Stimulated activated naive CD8-positive, alpha-beta T cell treated with anti-CD3 and anti-CD28 coated beads, Interleukin-15, Interleukin-2, amounts not matched to agents 100 ng/mL and 50 ng/mL, for 24 hours (primary cell): ENCODE measurements at regions not wholly inside any gene's neighbourhood (a gene's known extent, or its start where the extent isn't known, plus 50 kb on each side); places are given as distances from the start of the nearest gene placed in this dataset.
"Not testable (repeated sequence)": the region's sequence is repeated elsewhere in the genome, so short reads cannot be mapped to it uniquely, and the experiment has no call there.

ENCODE experiments used
- H3K27ac Mint-ChIP-seq: one replicate; pipeline ENCODE4 v1.8.0; 2021; ENCODE audit warnings: mild to moderate bottlenecking, mixed read lengths
- H3K27me3 Mint-ChIP-seq: one replicate; pipeline ENCODE4 v1.8.0; 2021; ENCODE audit warnings: mixed read lengths
- H3K36me3 Mint-ChIP-seq: one replicate; pipeline ENCODE4 v1.8.0; 2021; ENCODE audit warnings: low read depth, mixed read lengths
- H3K4me1 Mint-ChIP-seq: one replicate; pipeline ENCODE4 v1.8.0; 2021; ENCODE audit warnings: low read depth, mixed read lengths
- H3K4me3 Mint-ChIP-seq: one replicate; pipeline ENCODE4 v1.8.0; 2021; ENCODE audit warnings: mild to moderate bottlenecking, mixed read lengths
- H3K9me3 Mint-ChIP-seq: one replicate; pipeline ENCODE4 v1.8.0; 2021; ENCODE audit warnings: mixed read lengths

GRCh38 chr9:31377358-31377757 lies 1007.1 kb upstream of the ACO1 start:
- no peak overlapping the region for H3K27ac Mint-ChIP-seq
- H3K27me3 Mint-ChIP-seq: no peaks in the 10 kb centered on the region
- no peaks in the 10 kb centered on the region for H3K36me3 Mint-ChIP-seq
- no peaks in the 10 kb centered on the region for H3K4me1 Mint-ChIP-seq
- no peak overlapping the region for H3K4me3 Mint-ChIP-seq
- H3K9me3 Mint-ChIP-seq: peaks cover 3% of the 10 kb centered on the region

DNA sequence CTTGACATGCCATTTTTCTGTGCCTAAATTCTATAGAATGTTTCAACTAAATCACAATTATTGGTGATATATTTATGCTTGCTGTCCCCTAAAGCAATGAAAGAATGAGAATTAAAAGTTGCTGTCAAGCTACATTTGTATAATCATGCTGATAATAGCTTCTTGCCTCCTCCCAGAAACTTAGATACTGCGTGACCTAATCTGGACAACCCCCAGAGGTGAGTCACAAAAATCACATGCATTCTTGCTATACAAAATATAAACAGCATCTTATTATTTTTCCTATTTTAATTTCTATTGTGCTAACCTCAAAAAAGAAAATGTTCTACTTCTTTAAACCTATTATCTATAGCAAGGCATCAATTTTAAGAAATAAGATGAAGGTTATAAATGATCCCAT lies 995.8 kb upstream of the ACO1 start:
- H3K4me1 Mint-ChIP-seq: peaks cover 12% of the 10 kb centered on the region
- H3K4me3 Mint-ChIP-seq: no peak overlapping the region
- H3K36me3 Mint-ChIP-seq: no peaks in the 10 kb centered on the region
- H3K9me3 Mint-ChIP-seq: peaks cover 4% of the 10 kb centered on the region
- no peak overlapping the region for H3K27ac Mint-ChIP-seq
- no peaks in the 10 kb centered on the region for H3K27me3 Mint-ChIP-seq

GRCh38 chr9:31389075-31389474 lies 995.4 kb upstream of the ACO1 start:
- Mint-ChIP-seq H3K9me3 (peaks cover 4% of the 10 kb centered on the region), H3K27ac (no peak overlapping the region), H3K36me3 (no peaks in the 10 kb centered on the region), H3K4me3 (no peak overlapping the region), H3K27me3 (no peaks in the 10 kb centered on the region), H3K4me1 (peaks cover 12% of the 10 kb centered on the region)

- no peak overlapping the region for H3K4me3 Mint-ChIP-seq
- H3K27ac Mint-ChIP-seq: no peak overlapping the region
- no peaks in the 10 kb centered on the region for H3K36me3 Mint-ChIP-seq
Measured at GRCh38 chr9:31390403-31391025, 993.9 kb upstream of the ACO1 start.

GRCh38 chr9:31393240-31393639 lies 991.2 kb upstream of the ACO1 start:
- Mint-ChIP-seq H3K4me1 (peaks cover 12% of the 10 kb centered on the region), H3K4me3 (no peak overlapping the region), H3K36me3 (no peaks in the 10 kb centered on the region), H3K9me3 (peaks cover 4% of the 10 kb centered on the region), H3K27ac (no peak overlapping the region), H3K27me3 (no peaks in the 10 kb centered on the region)

More at GRCh38 chr9:31390403-31391025, 993.9 kb upstream of the ACO1 start:
- no peaks in the 10 kb centered on the region for H3K27me3 Mint-ChIP-seq
- H3K9me3 Mint-ChIP-seq: peaks cover 4% of the 10 kb centered on the region
- peaks cover 12% of the 10 kb centered on the region for H3K4me1 Mint-ChIP-seq

GRCh38 chr9:31394015-31394473 lies 990.4 kb upstream of the ACO1 start:
- H3K4me3 Mint-ChIP-seq: no peak overlapping the region
- no peaks in the 10 kb centered on the region for H3K36me3 Mint-ChIP-seq
- H3K27ac Mint-ChIP-seq: no peak overlapping the region
- H3K4me1 Mint-ChIP-seq: peaks cover 12% of the 10 kb centered on the region
- H3K9me3 Mint-ChIP-seq: peaks cover 4% of the 10 kb centered on the region
- no peaks in the 10 kb centered on the region for H3K27me3 Mint-ChIP-seq

- no peaks in the 10 kb centered on the region for H3K36me3 Mint-ChIP-seq
- no peak overlapping the region for H3K27ac Mint-ChIP-seq
- no peak overlapping the region for H3K4me3 Mint-ChIP-seq
- no peaks in the 10 kb centered on the region for H3K4me1 Mint-ChIP-seq
- no peaks in the 10 kb centered on the region for H3K27me3 Mint-ChIP-seq
- no peaks in the 10 kb centered on the region for H3K9me3 Mint-ChIP-seq
Measured at GRCh38 chr9:31412081-31412480, 972.4 kb upstream of the ACO1 start.

DNA sequence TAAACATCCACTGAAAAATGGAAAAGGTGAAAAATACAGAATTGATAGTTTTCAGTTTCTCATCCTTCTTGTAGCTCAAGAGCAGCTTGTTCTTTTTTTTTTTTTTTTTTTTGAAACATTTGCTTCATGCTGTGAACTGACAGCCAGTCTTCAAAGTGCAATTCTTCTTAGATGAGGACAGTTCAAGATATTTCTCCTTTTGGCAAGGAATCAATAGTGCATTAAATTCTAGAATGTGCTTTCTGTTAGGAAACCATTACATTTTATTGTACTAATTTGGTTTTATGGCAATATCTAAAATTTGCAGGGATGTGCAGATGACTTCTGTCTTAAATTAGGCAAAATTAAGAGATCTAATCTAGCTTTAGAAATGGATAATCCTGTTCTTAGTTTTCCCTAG lies 969.3 kb upstream of the ACO1 start:
- H3K9me3 Mint-ChIP-seq: peaks cover 3% of the 10 kb centered on the region
- H3K27me3 Mint-ChIP-seq: no peaks in the 10 kb centered on the region
- no peak overlapping the region for H3K27ac Mint-ChIP-seq
- no peak overlapping the region for H3K4me3 Mint-ChIP-seq
- no peaks in the 10 kb centered on the region for H3K36me3 Mint-ChIP-seq
- no peaks in the 10 kb centered on the region for H3K4me1 Mint-ChIP-seq

DNA sequence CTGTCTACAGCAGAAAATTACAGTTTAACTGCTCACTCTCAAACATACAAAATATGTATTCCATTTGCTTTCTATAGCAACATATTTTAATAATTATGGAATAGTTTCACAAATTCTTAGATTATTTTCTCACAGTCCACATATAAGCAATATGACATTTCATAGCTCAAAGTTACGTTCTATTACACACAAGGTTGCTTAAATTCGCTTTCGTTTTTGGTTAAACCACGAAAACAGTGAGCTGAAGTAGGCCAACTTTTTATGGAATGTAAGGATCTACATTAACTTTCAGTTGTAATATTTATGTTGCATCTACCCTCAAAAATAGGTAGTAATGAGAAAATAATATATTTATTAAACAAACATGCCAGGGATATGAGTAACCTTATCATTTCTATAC lies 966.0 kb upstream of the ACO1 start:
- Mint-ChIP-seq H3K4me3 (no peak overlapping the region), H3K27me3 (no peaks in the 10 kb centered on the region), H3K9me3 (peaks cover 3% of the 10 kb centered on the region), H3K27ac (no peak overlapping the region), H3K4me1 (no peaks in the 10 kb centered on the region), H3K36me3 (no peaks in the 10 kb centered on the region)

- H3K4me3 Mint-ChIP-seq, H3K27ac Mint-ChIP-seq, H3K27me3 Mint-ChIP-seq, H3K9me3 Mint-ChIP-seq, H3K36me3 Mint-ChIP-seq: not testable (repeated sequence)
- peaks cover 13% of the 10 kb centered on the region for H3K4me1 Mint-ChIP-seq
Measured at GRCh38 chr9:31443630-31444457, 940.6 kb upstream of the ACO1 start.

- no peaks in the 10 kb centered on the region for H3K9me3 Mint-ChIP-seq
- H3K27ac Mint-ChIP-seq: no peak overlapping the region
- no peaks in the 10 kb centered on the region for H3K27me3 Mint-ChIP-seq
- H3K36me3 Mint-ChIP-seq: no peaks in the 10 kb centered on the region
- peaks cover 16% of the 10 kb centered on the region for H3K4me1 Mint-ChIP-seq
- no peak overlapping the region for H3K4me3 Mint-ChIP-seq
Measured at GRCh38 chr9:31445357-31445756, 939.1 kb upstream of the ACO1 start.

DNA sequence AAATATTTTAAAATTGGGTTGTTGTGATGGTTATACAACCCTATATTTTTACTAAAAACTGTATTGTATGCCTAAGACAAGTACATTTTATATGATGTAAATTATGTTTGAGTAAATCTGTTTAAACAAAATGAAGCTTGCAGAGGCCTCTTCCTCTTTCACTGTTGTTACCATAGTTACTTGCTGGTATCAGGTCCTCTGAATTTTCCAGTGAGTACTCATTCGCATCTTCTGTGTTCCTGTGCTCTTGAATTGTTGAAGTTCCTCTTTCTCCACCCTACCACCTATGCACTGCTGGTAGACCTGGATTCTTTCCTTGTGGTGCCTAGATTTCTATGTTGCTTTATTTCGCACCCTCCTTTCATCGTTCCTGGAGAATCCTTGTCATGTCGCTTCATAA lies 938.5 kb upstream of the ACO1 start:
- Mint-ChIP-seq H3K9me3 (no peaks in the 10 kb centered on the region), H3K36me3 (no peaks in the 10 kb centered on the region), H3K4me3 (no peak overlapping the region), H3K4me1 (peaks cover 16% of the 10 kb centered on the region), H3K27ac (peak overlapping the region; percentile 36), H3K27me3 (no peaks in the 10 kb centered on the region)

GRCh38 chr9:31467075-31467474 lies 917.4 kb upstream of the ACO1 start:
- Mint-ChIP-seq H3K27ac (no peak overlapping the region), H3K9me3 (peaks cover 23% of the 10 kb centered on the region), H3K4me1 (peaks cover 9% of the 10 kb centered on the region), H3K36me3 (peaks cover 4% of the 10 kb centered on the region), H3K4me3 (no peak overlapping the region), H3K27me3 (no peaks in the 10 kb centered on the region)

DNA sequence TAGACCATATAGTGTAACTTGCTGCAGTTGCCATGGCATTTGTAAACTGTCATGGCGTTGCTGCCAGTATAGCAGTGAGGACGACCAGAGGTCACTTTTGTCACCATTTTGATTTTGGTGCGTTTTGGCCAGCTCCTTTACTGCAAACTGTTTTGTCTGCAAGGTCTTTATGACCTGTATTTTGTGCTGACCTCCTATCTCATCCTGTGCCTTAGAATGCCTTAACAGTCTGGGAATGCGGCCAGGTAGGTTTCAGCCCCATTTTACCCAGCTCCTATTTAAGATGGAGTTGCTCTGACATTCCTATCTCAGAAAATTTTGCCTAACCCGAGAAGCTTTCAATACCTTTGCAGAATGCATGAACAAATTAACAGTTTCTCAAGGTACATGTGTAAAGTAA lies 914.4 kb upstream of the ACO1 start:
- Mint-ChIP-seq H3K9me3 (peaks cover 9% of the 10 kb centered on the region), H3K27ac (no peak overlapping the region), H3K4me1 (peaks cover 12% of the 10 kb centered on the region)

GRCh38 chr9:31471010-31471409 lies 913.4 kb upstream of the ACO1 start:
- Mint-ChIP-seq H3K27me3 (no peaks in the 10 kb centered on the region), H3K27ac (no peak overlapping the region), H3K4me3 (no peak overlapping the region), H3K4me1 (peaks cover 12% of the 10 kb centered on the region), H3K9me3 (peaks cover 9% of the 10 kb centered on the region), H3K36me3 (no peaks in the 10 kb centered on the region)

More for the DNA sequence above, 914.4 kb upstream of the ACO1 start:
- H3K4me3 Mint-ChIP-seq: no peak overlapping the region
- H3K36me3 Mint-ChIP-seq: no peaks in the 10 kb centered on the region
- H3K27me3 Mint-ChIP-seq: no peaks in the 10 kb centered on the region
